ENCODE measurements at regions not wholly inside any gene's neighbourhood (a gene's known extent, or its start where the extent isn't known, plus 50 kb on each side); places are given as distances from the start of the nearest gene placed in this dataset.

- ChIA-PET POLR2A (no interaction called here), CTCF (no interaction called here)
- H3K4me3 ChIP-seq (ENCODE audit: low read depth, low read length): no peak overlapping the region
- no peaks in the 10 kb centered on the region for H3K36me3 ChIP-seq (ENCODE audit: control insufficient read depth, insufficient read depth, low read length)
- TF ChIP-seq, protein P1, sequence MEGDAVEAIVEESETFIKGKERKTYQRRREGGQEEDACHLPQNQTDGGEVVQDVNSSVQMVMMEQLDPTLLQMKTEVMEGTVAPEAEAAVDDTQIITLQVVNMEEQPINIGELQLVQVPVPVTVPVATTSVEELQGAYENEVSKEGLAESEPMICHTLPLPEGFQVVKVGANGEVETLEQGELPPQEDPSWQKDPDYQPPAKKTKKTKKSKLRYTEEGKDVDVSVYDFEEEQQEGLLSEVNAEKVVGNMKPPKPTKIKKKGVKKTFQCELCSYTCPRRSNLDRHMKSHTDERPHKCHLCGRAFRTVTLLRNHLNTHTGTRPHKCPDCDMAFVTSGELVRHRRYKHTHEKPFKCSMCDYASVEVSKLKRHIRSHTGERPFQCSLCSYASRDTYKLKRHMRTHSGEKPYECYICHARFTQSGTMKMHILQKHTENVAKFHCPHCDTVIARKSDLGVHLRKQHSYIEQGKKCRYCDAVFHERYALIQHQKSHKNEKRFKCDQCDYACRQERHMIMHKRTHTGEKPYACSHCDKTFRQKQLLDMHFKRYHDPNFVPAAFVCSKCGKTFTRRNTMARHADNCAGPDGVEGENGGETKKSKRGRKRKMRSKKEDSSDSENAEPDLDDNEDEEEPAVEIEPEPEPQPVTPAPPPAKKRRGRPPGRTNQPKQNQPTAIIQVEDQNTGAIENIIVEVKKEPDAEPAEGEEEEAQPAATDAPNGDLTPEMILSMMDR (IDR thresholded peaks at IDR 0.05; ENCODE audit: insufficient read depth, low read depth, low read length): no peak
- DNase-seq (ENCODE audit: low read depth): no peak
- H3K27me3 ChIP-seq (ENCODE audit: control insufficient read depth, insufficient read depth, low read length): no peaks in the 10 kb centered on the region
These were observed 252.6 kb upstream of the MTPN start for GRCh38 chr7:136229790-136230189.

GRCh38 chr7:136228171-136228570 is 251.0 kb upstream of the MTPN start:
- POLR2A ChIA-PET: no interaction called here

GRCh38 chr7:136214356-136214755 is 237.2 kb upstream of the MTPN start:
- DNase-seq (ENCODE audit: low read depth): no peak

More at GRCh38 chr7:136228171-136228570, 251.0 kb upstream of the MTPN start:
- no peaks in the 10 kb centered on the region for H3K27me3 ChIP-seq (ENCODE audit: control insufficient read depth, insufficient read depth, low read length)
- CTCF ChIA-PET: no interaction called here
- DNase-seq (ENCODE audit: low read depth): no peak
- no peaks in the 10 kb centered on the region for H3K36me3 ChIP-seq (ENCODE audit: control insufficient read depth, insufficient read depth, low read length)
- H3K4me3 ChIP-seq (ENCODE audit: low read depth, low read length): no peak overlapping the region
- TF ChIP-seq, protein P1 (IDR thresholded peaks at IDR 0.05; ENCODE audit: insufficient read depth, low read depth, low read length): no peak

GRCh38 chr7:136213012-136213411 is 235.9 kb upstream of the MTPN start:
- H3K36me3 ChIP-seq (ENCODE audit: control insufficient read depth, insufficient read depth, low read length): no peaks in the 10 kb centered on the region
- ChIA-PET CTCF (no interaction called here), POLR2A (no interaction called here)
- DNase-seq (ENCODE audit: low read depth): no peak
- no peak overlapping the region for H3K4me3 ChIP-seq (ENCODE audit: low read depth, low read length)
- TF ChIP-seq, protein P1 (IDR thresholded peaks at IDR 0.05; ENCODE audit: insufficient read depth, low read depth, low read length): no peak
- H3K27me3 ChIP-seq (ENCODE audit: control insufficient read depth, insufficient read depth, low read length): no peaks in the 10 kb centered on the region

More at GRCh38 chr7:136214356-136214755, 237.2 kb upstream of the MTPN start:
- H3K36me3 ChIP-seq (ENCODE audit: control insufficient read depth, insufficient read depth, low read length): no peaks in the 10 kb centered on the region
- no peak overlapping the region for H3K4me3 ChIP-seq (ENCODE audit: low read depth, low read length)
- H3K27me3 ChIP-seq (ENCODE audit: control insufficient read depth, insufficient read depth, low read length): no peaks in the 10 kb centered on the region
- TF ChIP-seq, protein P1 (IDR thresholded peaks at IDR 0.05; ENCODE audit: insufficient read depth, low read depth, low read length): no peak
- ChIA-PET POLR2A (no interaction called here), CTCF (no interaction called here)

DNA sequence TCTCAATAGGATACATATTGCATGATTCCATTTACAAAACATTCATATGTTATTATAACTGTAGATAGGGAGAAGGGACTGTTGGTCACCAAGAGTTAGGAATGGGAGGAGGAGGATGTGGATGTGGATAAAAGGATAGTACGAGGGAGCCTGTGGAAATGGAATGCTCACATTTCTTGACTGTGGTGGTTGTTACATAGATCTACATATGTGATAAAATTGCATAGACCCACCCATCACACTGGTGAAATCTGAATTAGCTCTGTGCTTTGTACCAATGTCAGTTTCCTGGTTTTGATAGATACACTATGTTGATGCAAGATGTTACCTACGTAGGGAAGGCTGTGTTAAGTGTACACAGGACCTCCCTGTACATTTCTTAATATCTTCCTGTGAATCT is 233.5 kb upstream of the MTPN start:
- POLR2A ChIA-PET: no interaction called here

More for the DNA sequence above, 233.5 kb upstream of the MTPN start:
- TF ChIP-seq, protein P1 (IDR thresholded peaks at IDR 0.05; ENCODE audit: insufficient read depth, low read depth, low read length): no peak
- H3K36me3 ChIP-seq (ENCODE audit: control insufficient read depth, insufficient read depth, low read length): no peaks in the 10 kb centered on the region
- CTCF ChIA-PET: no interaction called here
- no peak for DNase-seq (ENCODE audit: low read depth)
- H3K4me3 ChIP-seq (ENCODE audit: low read depth, low read length): no peak overlapping the region
- H3K27me3 ChIP-seq (ENCODE audit: control insufficient read depth, insufficient read depth, low read length): no peaks in the 10 kb centered on the region

Data from BJ (cell line).